Fibroblast of lung (primary cell): ENCODE measurements at regions not wholly inside any gene's neighbourhood (a gene's known extent, or its start where the extent isn't known, plus 50 kb on each side); places are given as distances from the start of the nearest gene placed in this dataset.

Source experiments
- DNase-seq, 2 donors: peaks; one replicate each; pipeline versions ENCODE4 v3.0.0 to v3.0.0-alpha.2; 2010; ENCODE audit warnings: low read depth in 2 of 2
- H2AFZ ChIP-seq: 2 replicates; pipeline ENCODE4 v1.5.1; 2012; ENCODE audit warnings: low read length, control low read depth, inconsistent platforms
- H3K27ac ChIP-seq: 2 replicates; pipeline ENCODE4 v1.5.1; 2011; ENCODE audit warnings: low read length, control low read depth; ENCODE audit not compliant: insufficient read depth
- H3K27me3 ChIP-seq: 2 replicates; pipeline ENCODE4 v1.5.1; 2011; ENCODE audit warnings: mild to moderate bottlenecking, low read length; ENCODE audit not compliant: control insufficient read depth, insufficient read depth
- H3K36me3 ChIP-seq: 2 replicates; pipeline ENCODE4 v1.5.1; 2011; ENCODE audit warnings: low read length; ENCODE audit not compliant: control insufficient read depth, insufficient read depth
- H3K4me1 ChIP-seq: 2 replicates; pipeline ENCODE4 v1.5.1; 2011; ENCODE audit warnings: low read length; ENCODE audit not compliant: control insufficient read depth, insufficient read depth; ENCODE audit errors: extremely low read depth
- H3K4me2 ChIP-seq: 2 replicates; pipeline ENCODE4 v1.5.1; 2011; ENCODE audit warnings: low read length, control low read depth; ENCODE audit not compliant: insufficient read depth; ENCODE audit errors: extremely low read depth
- H3K4me3 ChIP-seq, 4 experiments: fragments of 200-600 bp in 1 of 4; sonication (generic) in 1 of 4; replicated peaks in 1 of 4; 2 replicates each; pipeline ENCODE4 v1.5.1; 2011 to 2016; ENCODE audit warnings: low read length in 4 of 4, low read depth in 3 of 4, mild to moderate bottlenecking in 3 of 4, control low read depth in 2 of 4, inconsistent platforms in 1 of 4, mixed read lengths in 1 of 4; ENCODE audit not compliant: insufficient read depth in 1 of 4; ENCODE audit errors: control extremely low read depth in 1 of 4
- H3K79me2 ChIP-seq: 2 replicates; pipeline ENCODE4 v1.5.1; 2012; ENCODE audit warnings: mild to moderate bottlenecking, low read length, inconsistent platforms; ENCODE audit not compliant: control insufficient read depth, insufficient read depth
- H3K9ac ChIP-seq: 2 replicates; pipeline ENCODE4 v1.5.1; 2011; ENCODE audit warnings: mild to moderate bottlenecking, low read length, control low read depth; ENCODE audit not compliant: insufficient read depth
- H3K9me3 ChIP-seq: 2 replicates; pipeline ENCODE4 v1.5.1; 2012; ENCODE audit warnings: low read depth, low read length; ENCODE audit not compliant: control insufficient read depth, insufficient read depth
- H4K20me1 ChIP-seq: 2 replicates; pipeline ENCODE4 v1.5.1; 2011; ENCODE audit warnings: low read length; ENCODE audit not compliant: control insufficient read depth, insufficient read depth; ENCODE audit errors: extremely low read depth
- CTCF ChIP-seq, 2 donors: IDR thresholded peaks in 1 of 2; conservative IDR thresholded peaks in 1 of 2; 1 replicate in 1 of 2; 2 replicates in 1 of 2; pipeline ENCODE4 v1.5.1; 2011 to 2012; ENCODE audit warnings: low read length in 2 of 2, control low read depth in 1 of 2, inconsistent platforms in 1 of 2, low read depth in 1 of 2, mild to moderate bottlenecking in 1 of 2
- EZH2 ChIP-seq: IDR thresholded peaks from 2 replicates; pipeline ENCODE4 v1.5.1; 2012; ENCODE audit warnings: low read length, control low read depth, mild to moderate bottlenecking; ENCODE audit errors: missing control alignments

GRCh38 chr1:80064524-80064923, 1058.0 kb upstream of the ADGRL4 start:
- Histone ChIP-seq H3K27ac (no peak overlapping the region), H3K4me2 (no peak overlapping the region), H2AFZ (no peak overlapping the region), H3K79me2 (no peaks in the 10 kb centered on the region), H3K4me3 (no peak overlapping the region), H3K9me3 (no peaks in the 10 kb centered on the region), H3K4me1 (no peaks in the 10 kb centered on the region), H3K36me3 (no peaks in the 10 kb centered on the region), H3K9ac (no peak overlapping the region), H4K20me1 (no peaks in the 10 kb centered on the region), H3K27me3 (no peaks in the 10 kb centered on the region)
- TF ChIP-seq EZH2 = no peak
- no peak for TF ChIP-seq CTCF (conservative IDR thresholded peaks at IDR 0.05 in 1 of 2, IDR thresholded peaks at IDR 0.05 in 1 of 2; ENCODE audit: low read depth in 1 of 2, low read length in 2 of 2)
- peak in 1 of 2 donors; percentile 57 for DNase-seq

- H3K4me3 ChIP-seq = no peak overlapping the region
- no peaks in the 10 kb centered on the region for H3K27me3 ChIP-seq
- no peaks in the 10 kb centered on the region for H4K20me1 ChIP-seq
- H2AFZ ChIP-seq = no peak overlapping the region
- H3K27ac ChIP-seq = no peak overlapping the region
- no peaks in the 10 kb centered on the region for H3K36me3 ChIP-seq
- no peak for TF ChIP-seq EZH2
- no peaks in the 10 kb centered on the region for H3K9me3 ChIP-seq
- H3K4me2 ChIP-seq = no peak overlapping the region
- DNase-seq = peak in 1 of 2 donors; percentile 29
- H3K4me1 ChIP-seq = no peaks in the 10 kb centered on the region
- no peaks in the 10 kb centered on the region for H3K79me2 ChIP-seq
- H3K9ac ChIP-seq = no peak overlapping the region
Measured at GRCh38 chr1:80059940-80060339, 1053.4 kb upstream of the ADGRL4 start.

- no peak overlapping the region for H3K9ac ChIP-seq
- no peaks in the 10 kb centered on the region for H4K20me1 ChIP-seq
- no peaks in the 10 kb centered on the region for H3K4me1 ChIP-seq
- no peak overlapping the region for H3K4me3 ChIP-seq
- DNase-seq = no peak
- H3K79me2 ChIP-seq = no peaks in the 10 kb centered on the region
- H3K4me2 ChIP-seq = no peak overlapping the region
- H3K27me3 ChIP-seq = no peaks in the 10 kb centered on the region
- no peaks in the 10 kb centered on the region for H3K9me3 ChIP-seq
- no peak overlapping the region for H3K27ac ChIP-seq
- H3K36me3 ChIP-seq = no peaks in the 10 kb centered on the region
- no peak overlapping the region for H2AFZ ChIP-seq
- TF ChIP-seq CTCF (conservative IDR thresholded peaks at IDR 0.05 in 1 of 2, IDR thresholded peaks at IDR 0.05 in 1 of 2; ENCODE audit: low read depth in 1 of 2, low read length in 2 of 2) = no peak
- TF ChIP-seq EZH2 = no peak
Measured at GRCh38 chr1:80056179-80056578, 1049.6 kb upstream of the ADGRL4 start.
